BE2C (cell line): ENCODE measurements at regions not wholly inside any gene's neighbourhood (a gene's known extent, or its start where the extent isn't known, plus 50 kb on each side); places are given as distances from the start of the nearest gene placed in this dataset.

Experiments used
- DNase-seq: peaks from one replicate; pipeline ENCODE4 v3.0.0-alpha.2; 2020
- H3K27me3 ChIP-seq: fragments of 250-450 bp; sonication (Bioruptor Pico); 2 replicates; pipeline ENCODE4 v1.5.1; 2020; ENCODE audit warnings: mild to moderate bottlenecking
- H3K36me3 ChIP-seq: fragments of 250-450 bp; sonication (Bioruptor Pico); 2 replicates; pipeline ENCODE4 v1.5.1; 2020; ENCODE audit warnings: mild to moderate bottlenecking
- H3K4me1 ChIP-seq: fragments of 250-450 bp; sonication (Bioruptor Pico); 2 replicates; pipeline ENCODE4 v1.5.1; 2020
- H3K4me3 ChIP-seq: 2 replicates; pipeline ENCODE4 v1.5.1; 2011; ENCODE audit warnings: low read depth, low read length
- H3K9me3 ChIP-seq: fragments of 250-450 bp; sonication (Bioruptor Pico); 2 replicates; pipeline ENCODE4 v1.5.1; 2020
- TF ChIP-seq, protein P1 (sequence below): IDR thresholded peaks from 2 replicates; pipeline ENCODE4 v1.5.1; 2012; ENCODE audit warnings: mild to moderate bottlenecking, low read depth, low read length

- Histone ChIP-seq H3K9me3 (no peaks in the 10 kb centered on the region), H3K4me1 (no peaks in the 10 kb centered on the region), H3K27me3 (no peaks in the 10 kb centered on the region), H3K4me3 (no peak overlapping the region), H3K36me3 (no peaks in the 10 kb centered on the region)
- TF ChIP-seq, protein P1, sequence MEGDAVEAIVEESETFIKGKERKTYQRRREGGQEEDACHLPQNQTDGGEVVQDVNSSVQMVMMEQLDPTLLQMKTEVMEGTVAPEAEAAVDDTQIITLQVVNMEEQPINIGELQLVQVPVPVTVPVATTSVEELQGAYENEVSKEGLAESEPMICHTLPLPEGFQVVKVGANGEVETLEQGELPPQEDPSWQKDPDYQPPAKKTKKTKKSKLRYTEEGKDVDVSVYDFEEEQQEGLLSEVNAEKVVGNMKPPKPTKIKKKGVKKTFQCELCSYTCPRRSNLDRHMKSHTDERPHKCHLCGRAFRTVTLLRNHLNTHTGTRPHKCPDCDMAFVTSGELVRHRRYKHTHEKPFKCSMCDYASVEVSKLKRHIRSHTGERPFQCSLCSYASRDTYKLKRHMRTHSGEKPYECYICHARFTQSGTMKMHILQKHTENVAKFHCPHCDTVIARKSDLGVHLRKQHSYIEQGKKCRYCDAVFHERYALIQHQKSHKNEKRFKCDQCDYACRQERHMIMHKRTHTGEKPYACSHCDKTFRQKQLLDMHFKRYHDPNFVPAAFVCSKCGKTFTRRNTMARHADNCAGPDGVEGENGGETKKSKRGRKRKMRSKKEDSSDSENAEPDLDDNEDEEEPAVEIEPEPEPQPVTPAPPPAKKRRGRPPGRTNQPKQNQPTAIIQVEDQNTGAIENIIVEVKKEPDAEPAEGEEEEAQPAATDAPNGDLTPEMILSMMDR = no peak
- DNase-seq = peak; percentile 8
Observed at GRCh38 chr17:15133143-15133542, 132.0 kb downstream of the PMP22 start.

DNA sequence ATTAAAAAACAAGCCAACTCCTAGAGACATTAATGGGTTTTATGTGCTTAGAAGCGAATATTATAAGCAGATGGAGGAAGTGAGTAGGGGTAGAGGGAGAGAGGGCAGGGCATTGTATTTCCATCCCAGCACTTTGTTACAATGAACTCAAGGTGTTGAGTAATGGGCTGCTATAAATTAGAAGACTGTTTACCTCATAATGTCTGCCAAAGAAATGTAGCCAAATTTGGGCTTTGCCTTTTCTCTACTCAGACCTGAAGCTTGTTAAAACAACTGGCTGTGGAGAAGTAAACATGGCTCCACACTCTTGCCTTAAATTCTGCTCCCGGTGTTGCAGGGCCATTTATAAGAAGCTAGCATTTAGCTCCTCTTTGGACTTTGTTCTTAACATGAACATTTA, 134.7 kb downstream of the PMP22 start:
- DNase-seq = no peak
- H3K4me1 ChIP-seq = no peaks in the 10 kb centered on the region
- no peaks in the 10 kb centered on the region for H3K27me3 ChIP-seq
- no peaks in the 10 kb centered on the region for H3K9me3 ChIP-seq
- H3K36me3 ChIP-seq = no peaks in the 10 kb centered on the region
- H3K4me3 ChIP-seq = no peak overlapping the region
- TF ChIP-seq, protein P1 = no peak

DNA sequence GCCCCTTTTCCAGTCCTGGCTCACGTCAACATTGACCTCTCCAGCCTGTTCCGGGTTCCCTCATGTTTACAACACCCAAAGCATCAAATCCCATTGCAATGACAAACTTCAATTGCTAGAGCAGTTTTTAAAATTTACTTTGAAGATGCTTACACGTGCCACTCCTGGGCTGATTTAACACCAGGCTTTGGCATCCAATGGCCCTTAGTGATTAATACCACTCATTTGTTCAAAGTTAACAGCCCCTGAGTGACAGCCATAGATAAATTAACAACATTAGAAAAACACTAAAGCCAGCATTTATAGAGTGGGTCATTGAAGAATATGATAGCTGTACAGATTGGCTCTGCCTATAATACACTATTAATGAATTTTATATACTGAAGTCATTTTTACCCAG, 135.1 kb downstream of the PMP22 start:
- H3K27me3 ChIP-seq = no peaks in the 10 kb centered on the region

GRCh38 chr17:15124746-15125145, 140.4 kb downstream of the PMP22 start:
- TF ChIP-seq, protein P1 = no peak
- H3K36me3 ChIP-seq = no peaks in the 10 kb centered on the region
- H3K27me3 ChIP-seq = no peaks in the 10 kb centered on the region

More for the DNA sequence above, 135.1 kb downstream of the PMP22 start:
- Histone ChIP-seq H3K36me3 (no peaks in the 10 kb centered on the region), H3K4me1 (no peaks in the 10 kb centered on the region), H3K9me3 (no peaks in the 10 kb centered on the region), H3K4me3 (no peak overlapping the region)
- TF ChIP-seq, protein P1 = no peak
- no peak for DNase-seq

DNA sequence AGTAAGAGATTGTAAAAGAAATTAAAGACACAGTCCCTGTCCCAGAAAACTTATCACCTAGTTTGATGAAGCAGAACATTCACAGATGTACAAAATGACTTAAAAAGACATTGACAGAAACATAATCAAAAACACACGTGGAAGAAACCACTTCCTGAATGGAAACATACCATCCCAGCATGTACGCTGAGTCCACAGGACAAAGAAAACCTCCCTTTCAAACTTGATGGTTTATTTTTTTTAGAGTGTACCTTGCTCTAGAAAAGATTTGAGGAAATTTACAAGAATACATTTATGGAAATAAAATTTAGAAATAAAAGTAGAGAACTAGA, 140.9 kb downstream of the PMP22 start:
- Histone ChIP-seq H3K36me3 (no peaks in the 10 kb centered on the region), H3K4me1 (no peaks in the 10 kb centered on the region), H3K27me3 (no peaks in the 10 kb centered on the region), H3K9me3 (no peaks in the 10 kb centered on the region), H3K4me3 (no peak overlapping the region)
- DNase-seq = no peak
- TF ChIP-seq, protein P1 = no peak

More at GRCh38 chr17:15124746-15125145, 140.4 kb downstream of the PMP22 start:
- Histone ChIP-seq H3K9me3 (no peaks in the 10 kb centered on the region), H3K4me3 (no peak overlapping the region), H3K4me1 (no peaks in the 10 kb centered on the region)
- no peak for DNase-seq

DNA sequence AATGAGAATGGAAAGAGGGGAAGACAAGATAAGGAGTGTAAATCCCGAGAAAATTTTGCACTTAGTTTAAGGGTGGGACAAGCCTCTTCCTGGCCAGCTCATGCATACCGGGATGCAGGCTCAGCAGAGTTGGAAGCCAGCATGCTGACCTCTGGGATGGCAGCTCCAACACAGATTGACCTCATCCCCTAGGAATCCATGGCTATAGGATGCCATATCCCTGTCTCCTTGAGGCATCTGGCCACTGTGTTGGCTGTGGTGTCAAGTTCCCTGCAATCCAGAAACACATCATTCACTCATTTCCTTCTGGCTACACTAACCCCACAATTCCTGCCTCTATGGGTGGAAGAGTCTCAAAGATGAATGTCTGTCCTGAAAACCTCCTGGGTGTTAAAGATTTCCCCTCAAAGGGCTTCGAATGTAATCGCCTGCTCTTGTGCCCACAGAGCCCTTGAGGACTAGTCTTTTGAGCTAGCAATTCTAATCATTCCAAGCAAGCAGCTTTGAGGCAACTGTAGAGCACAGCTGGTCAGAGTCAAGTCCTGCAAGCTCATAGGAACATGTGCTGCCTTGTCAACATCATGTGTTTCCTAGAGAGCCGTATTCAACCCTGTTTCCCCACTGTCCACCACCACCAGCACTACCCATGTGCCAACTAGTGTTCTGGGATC, 141.4 kb downstream of the PMP22 start:
- H3K9me3 ChIP-seq = no peaks in the 10 kb centered on the region
- TF ChIP-seq, protein P1 = no peak
- no peaks in the 10 kb centered on the region for H3K27me3 ChIP-seq
- no peaks in the 10 kb centered on the region for H3K36me3 ChIP-seq
- no peaks in the 10 kb centered on the region for H3K4me1 ChIP-seq
- no peak overlapping the region for H3K4me3 ChIP-seq
- DNase-seq = no peak
